Natural killer cell (primary cell): ENCODE measurements at regions not wholly inside any gene's neighbourhood (a gene's known extent, or its start where the extent isn't known, plus 50 kb on each side); places are given as distances from the start of the nearest gene placed in this dataset.

ENCODE experiments used
- ATAC-seq, 3 donors: fragments of 150-1000 bp in 2 of 3; fragments of 200-7000 bp in 1 of 3; cut with Tn5 transposase; 1 replicate in 1 of 3; 2 replicates in 2 of 3; pipeline ENCODE4 v1.10.0; 2021; ENCODE audit warnings: mild to moderate bottlenecking in 2 of 3, moderate library complexity in 2 of 3
- DNase-seq, 2 donors: peaks; one replicate each; pipeline versions ENCODE4 v3.0.0 to v3.0.0-alpha.2; 2013 to 2021; ENCODE audit warnings: mixed read lengths in 1 of 2
- H3K27ac ChIP-seq: one replicate; pipeline ENCODE4 v1.5.1; 2013; ENCODE audit warnings: mild to moderate bottlenecking, low read length
- H3K27me3 ChIP-seq: one replicate; pipeline ENCODE4 v1.6.1; 2013; ENCODE audit warnings: low read length; ENCODE audit not compliant: control insufficient read depth, insufficient read depth
- H3K36me3 ChIP-seq: one replicate; pipeline ENCODE4 v1.6.1; 2013; ENCODE audit warnings: low read length; ENCODE audit not compliant: control insufficient read depth, insufficient read depth
- H3K4me1 ChIP-seq: one replicate; pipeline ENCODE4 v1.6.1; 2013; ENCODE audit warnings: low read length; ENCODE audit not compliant: control insufficient read depth, insufficient read depth
- H3K4me3 ChIP-seq: one replicate; pipeline ENCODE4 v1.5.1; 2013; ENCODE audit warnings: low read length
- H3K9me3 ChIP-seq: one replicate; pipeline ENCODE4 v1.6.1; 2013; ENCODE audit warnings: low read length; ENCODE audit not compliant: control insufficient read depth, insufficient read depth
- H3K27ac Mint-ChIP-seq, 2 donors: one replicate each; pipeline ENCODE4 v1.8.0; 2022; ENCODE audit warnings: mild to moderate bottlenecking in 2 of 2, mixed read lengths in 2 of 2, moderate library complexity in 1 of 2
- H3K27me3 Mint-ChIP-seq, 2 donors: one replicate each; pipeline ENCODE4 v1.8.0; 2022; ENCODE audit warnings: low read depth in 2 of 2, mixed read lengths in 2 of 2
- H3K36me3 Mint-ChIP-seq: one replicate; pipeline ENCODE4 v1.8.0; 2022; ENCODE audit warnings: mixed read lengths
- H3K4me1 Mint-ChIP-seq, 2 donors: one replicate each; pipeline ENCODE4 v1.8.0; 2022; ENCODE audit warnings: mixed read lengths in 2 of 2
- H3K4me3 Mint-ChIP-seq: one replicate; pipeline ENCODE4 v1.8.0; 2022; ENCODE audit warnings: mild to moderate bottlenecking, moderate library complexity, mixed read lengths
- H3K9me3 Mint-ChIP-seq, 2 donors: one replicate each; pipeline ENCODE4 v1.8.0; 2022; ENCODE audit warnings: mixed read lengths in 2 of 2
- WGBS: methylation state at CpG from one replicate; pipeline ENCODE4 v1.1.7; 2013; ENCODE audit warnings: missing lambda C conversion rate; ENCODE audit not compliant: insufficient coverage; 5-methylcytosine and 5-hydroxymethylcytosine counted together
- intact Hi-C: fragments of 100-400 bp; cut with micrococcal nuclease; formaldehyde crosslinking; loops from one replicate; pipeline ENCODE4 v1.14.2; 2022
- TF ChIP-seq, protein P1 (sequence below): fragments of 200-600 bp; IDR thresholded peaks from one replicate; pipeline ENCODE4 v1.8.0; 2022; ENCODE audit warnings: antibody characterized with exemption

DNA sequence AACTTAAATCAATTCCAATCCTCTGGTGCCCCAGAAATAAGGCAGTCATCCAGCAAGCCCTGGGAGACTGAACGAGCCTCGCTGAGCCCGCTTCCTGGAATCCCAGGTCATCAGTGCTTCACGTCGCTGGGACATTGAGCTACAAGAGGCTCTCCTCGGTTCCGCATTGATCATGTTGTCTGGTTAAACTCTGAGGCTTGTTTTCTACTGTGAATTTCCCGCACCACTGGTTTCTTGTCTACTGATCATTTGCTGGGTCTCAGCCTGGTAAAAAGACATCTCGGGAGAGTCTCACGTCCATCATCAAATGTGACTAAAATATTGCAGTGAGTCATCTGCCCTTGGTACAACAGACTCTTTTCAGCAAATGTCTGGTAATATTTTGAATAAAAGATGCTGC lies 569.2 kb downstream of the QKI start:
- peaks cover 0 to 10% of the 10 kb centered on the region in 2 donors for H3K27me3 Mint-ChIP-seq
- DNase-seq (no peak), ATAC-seq (no peak)
- Histone ChIP-seq H3K4me3 (no peak overlapping the region), H3K27me3 (no peaks in the 10 kb centered on the region), H3K27ac (no peak overlapping the region), H3K36me3 (no peaks in the 10 kb centered on the region), H3K4me1 (peaks cover 12% of the 10 kb centered on the region), H3K9me3 (no peaks in the 10 kb centered on the region)
- intact Hi-C loops = loop anchor here (10.0 kb wide), 1 partner anchor 121 kb away; no protein-coding TSS in a partner anchor
- peaks cover 23 to 28% of the 10 kb centered on the region in 2 donors for H3K4me1 Mint-ChIP-seq
- WGBS = 92% methylated on average over 10 of the region's 10 CpGs
- H3K36me3 Mint-ChIP-seq = no peaks in the 10 kb centered on the region
- TF ChIP-seq, protein P1, sequence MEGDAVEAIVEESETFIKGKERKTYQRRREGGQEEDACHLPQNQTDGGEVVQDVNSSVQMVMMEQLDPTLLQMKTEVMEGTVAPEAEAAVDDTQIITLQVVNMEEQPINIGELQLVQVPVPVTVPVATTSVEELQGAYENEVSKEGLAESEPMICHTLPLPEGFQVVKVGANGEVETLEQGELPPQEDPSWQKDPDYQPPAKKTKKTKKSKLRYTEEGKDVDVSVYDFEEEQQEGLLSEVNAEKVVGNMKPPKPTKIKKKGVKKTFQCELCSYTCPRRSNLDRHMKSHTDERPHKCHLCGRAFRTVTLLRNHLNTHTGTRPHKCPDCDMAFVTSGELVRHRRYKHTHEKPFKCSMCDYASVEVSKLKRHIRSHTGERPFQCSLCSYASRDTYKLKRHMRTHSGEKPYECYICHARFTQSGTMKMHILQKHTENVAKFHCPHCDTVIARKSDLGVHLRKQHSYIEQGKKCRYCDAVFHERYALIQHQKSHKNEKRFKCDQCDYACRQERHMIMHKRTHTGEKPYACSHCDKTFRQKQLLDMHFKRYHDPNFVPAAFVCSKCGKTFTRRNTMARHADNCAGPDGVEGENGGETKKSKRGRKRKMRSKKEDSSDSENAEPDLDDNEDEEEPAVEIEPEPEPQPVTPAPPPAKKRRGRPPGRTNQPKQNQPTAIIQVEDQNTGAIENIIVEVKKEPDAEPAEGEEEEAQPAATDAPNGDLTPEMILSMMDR = no peak
- H3K4me3 Mint-ChIP-seq = no peak overlapping the region
- H3K27ac Mint-ChIP-seq = no peak overlapping the region
- no peaks in the 10 kb centered on the region for H3K9me3 Mint-ChIP-seq

DNA sequence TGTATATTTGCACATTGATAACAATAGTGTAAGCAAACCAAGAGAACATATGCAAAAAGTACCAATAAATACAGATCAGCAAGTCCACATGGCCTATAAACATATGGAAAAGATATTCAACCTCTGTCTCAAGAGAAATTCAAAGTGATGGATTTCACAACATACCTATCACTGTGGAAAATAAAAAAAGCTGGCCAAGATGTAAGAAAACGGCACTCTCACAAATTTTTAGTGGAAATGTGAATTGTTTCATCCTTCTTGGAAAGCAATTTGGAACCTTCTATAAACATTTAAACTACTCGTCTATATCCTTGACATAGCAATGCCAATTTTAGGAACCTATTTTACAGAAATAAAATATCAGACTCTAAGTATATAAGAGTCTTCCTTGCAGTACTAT lies 559.8 kb downstream of the QKI start:
- H3K27me3 Mint-ChIP-seq = peaks cover 0 to 11% of the 10 kb centered on the region in 2 donors
- Histone ChIP-seq H3K27me3 (no peaks in the 10 kb centered on the region), H3K9me3 (no peaks in the 10 kb centered on the region), H3K4me1 (no peaks in the 10 kb centered on the region), H3K4me3 (no peak overlapping the region), H3K36me3 (no peaks in the 10 kb centered on the region), H3K27ac (no peak overlapping the region)
- ATAC-seq = no peak
- intact Hi-C loops = no loop called here
- no peaks in the 10 kb centered on the region for H3K36me3 Mint-ChIP-seq
- no peak for DNase-seq
- TF ChIP-seq, protein P1 = no peak
- no CpG with 5 or more reads among the region's 2 CpGs for WGBS
- no peaks in the 10 kb centered on the region for H3K4me1 Mint-ChIP-seq
- H3K27ac Mint-ChIP-seq = no peak overlapping the region
- H3K4me3 Mint-ChIP-seq = no peak overlapping the region
- no peaks in the 10 kb centered on the region for H3K9me3 Mint-ChIP-seq

DNA sequence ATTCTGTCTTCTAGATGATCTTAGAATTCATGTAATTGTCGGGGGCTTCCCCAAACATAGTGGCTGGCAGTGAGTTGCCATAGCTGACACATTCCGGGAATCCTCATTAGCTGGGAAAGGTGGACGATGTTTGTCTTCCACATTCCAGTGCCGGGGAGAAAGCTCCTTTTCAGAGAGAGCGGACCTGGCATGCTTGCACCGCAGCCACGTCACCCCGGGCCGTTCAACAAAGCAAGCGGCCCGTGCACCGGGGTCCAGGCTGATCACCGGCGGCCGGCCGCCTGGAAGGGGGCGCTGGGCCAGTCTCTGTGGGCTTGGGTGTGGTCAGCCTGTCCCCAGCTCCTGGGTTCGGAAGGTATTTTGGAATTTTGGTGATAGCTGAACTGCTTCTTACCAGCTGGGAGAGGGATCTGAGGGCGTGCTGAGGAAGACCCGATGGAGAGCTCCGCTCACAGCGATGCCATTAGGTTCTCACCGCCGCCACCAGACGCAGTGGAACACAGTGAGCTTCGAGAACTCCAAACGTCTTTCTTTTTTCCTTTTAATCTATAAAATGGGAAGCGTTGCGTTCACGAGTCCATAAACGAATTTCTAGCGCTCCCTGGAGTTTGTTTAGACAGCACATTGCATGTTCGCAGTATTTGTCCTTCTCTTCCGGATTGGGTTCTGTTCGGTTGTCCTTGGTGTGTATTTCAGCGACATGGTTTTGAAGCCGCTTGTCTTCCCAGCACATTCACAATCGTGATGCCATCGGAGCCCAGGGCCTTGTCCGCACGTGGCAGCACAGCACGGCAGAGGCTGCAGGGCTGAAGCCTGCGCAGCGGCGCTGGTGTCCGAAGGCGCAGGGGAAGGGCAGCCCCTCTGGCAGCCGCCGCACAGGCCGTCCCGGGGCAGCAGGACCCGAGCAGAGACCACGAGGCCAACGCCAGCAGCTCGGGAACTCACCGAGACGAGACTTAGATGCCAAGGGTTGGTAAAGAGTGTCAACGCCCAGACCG lies 557.6 kb downstream of the QKI start:
- WGBS = 94% methylated on average over 59 of the region's 59 CpGs
- no peak overlapping the region for H3K4me3 ChIP-seq
- no peaks in the 10 kb centered on the region for H3K9me3 ChIP-seq
- Mint-ChIP-seq H3K27ac (no peak overlapping the region), H3K36me3 (no peaks in the 10 kb centered on the region), H3K9me3 (no peaks in the 10 kb centered on the region), H3K4me3 (no peak overlapping the region), H3K4me1 (no peaks in the 10 kb centered on the region), H3K27me3 (peaks cover 6 to 7% of the 10 kb centered on the region in 2 donors)
- no peaks in the 10 kb centered on the region for H3K4me1 ChIP-seq
- intact Hi-C loops = no loop called here
- H3K27ac ChIP-seq = no peak overlapping the region
- H3K36me3 ChIP-seq = no peaks in the 10 kb centered on the region
- H3K27me3 ChIP-seq = no peaks in the 10 kb centered on the region
- DNase-seq = no peak
- ATAC-seq = no peak
- TF ChIP-seq, protein P1 = no peak
